GM19240 (cell line): ENCODE measurements at regions not wholly inside any gene's neighbourhood (a gene's known extent, or its start where the extent isn't known, plus 50 kb on each side); places are given as distances from the start of the nearest gene placed in this dataset.

Experiments
- DNase-seq: peaks from one replicate; pipeline ENCODE4 v3.0.0; 2011; ENCODE audit warnings: low spot score; ENCODE audit not compliant: insufficient read length

- DNase-seq: no peak
These were observed 384.4 kb upstream of the POU3F1 start for GRCh38 chr1:38430949-38431348.

GRCh38 chr1:38424677-38425076 lies 378.1 kb upstream of the POU3F1 start:
- DNase-seq: no peak

- no peak for DNase-seq
These were observed 374.1 kb upstream of the POU3F1 start for GRCh38 chr1:38420666-38421065.

GRCh38 chr1:38418195-38419030 lies 371.8 kb upstream of the POU3F1 start:
- no peak for DNase-seq

- no peak for DNase-seq
These were observed 357.1 kb upstream of the POU3F1 start for GRCh38 chr1:38403667-38404066.

- no peak for DNase-seq
These were observed 355.7 kb upstream of the POU3F1 start for GRCh38 chr1:38402230-38402815.

GRCh38 chr1:38396606-38397005 lies 350.0 kb upstream of the POU3F1 start:
- DNase-seq: no peak

- DNase-seq: no peak
These were observed 347.7 kb upstream of the POU3F1 start for GRCh38 chr1:38394303-38394702.

GRCh38 chr1:38392861-38393260 lies 346.3 kb upstream of the POU3F1 start:
- no peak for DNase-seq

GRCh38 chr1:38381256-38381655 lies 334.7 kb upstream of the POU3F1 start:
- DNase-seq: no peak

- DNase-seq: no peak
These were observed 330.0 kb upstream of the POU3F1 start for GRCh38 chr1:38376577-38376976.

GRCh38 chr1:38375035-38375434 lies 328.4 kb upstream of the POU3F1 start:
- DNase-seq: no peak

- DNase-seq: no peak
These were observed 324.9 kb upstream of the POU3F1 start for GRCh38 chr1:38371505-38371844.

GRCh38 chr1:38370716-38371504 lies 324.3 kb upstream of the POU3F1 start:
- DNase-seq: no peak

- DNase-seq: no peak
These were observed 318.6 kb upstream of the POU3F1 start for GRCh38 chr1:38365242-38365641.

GRCh38 chr1:38361566-38361965 lies 315.0 kb upstream of the POU3F1 start:
- DNase-seq: no peak

- no peak for DNase-seq
These were observed 314.2 kb upstream of the POU3F1 start for GRCh38 chr1:38360807-38361206.

- DNase-seq: no peak
These were observed 307.4 kb upstream of the POU3F1 start for GRCh38 chr1:38353956-38354355.

GRCh38 chr1:38352869-38353268 lies 306.3 kb upstream of the POU3F1 start:
- no peak for DNase-seq

- no peak for DNase-seq
These were observed 301.0 kb upstream of the POU3F1 start for GRCh38 chr1:38347446-38348175.

- no peak for DNase-seq
These were observed 298.1 kb upstream of the POU3F1 start for GRCh38 chr1:38344716-38345115.

- DNase-seq: no peak
These were observed 295.1 kb upstream of the POU3F1 start for GRCh38 chr1:38341694-38342093.
